ENCODE measurements at regions not wholly inside any gene's neighbourhood (a gene's known extent, or its start where the extent isn't known, plus 50 kb on each side); places are given as distances from the start of the nearest gene placed in this dataset.
"Not testable (repeated sequence)": the region's sequence is repeated elsewhere in the genome, so short reads cannot be mapped to it uniquely, and the experiment has no call there.

GRCh38 chr3:194866236-194866635 is 180.6 kb downstream of the FAM43A start:
- DNase-seq, result no peak

GRCh38 chr3:194867270-194867983 is 181.7 kb downstream of the FAM43A start:
- DNase-seq, result no peak

- no peak for DNase-seq
Observed at GRCh38 chr3:194868831-194869230, 183.1 kb downstream of the FAM43A start.

GRCh38 chr3:194869482-194870169 is 183.9 kb downstream of the FAM43A start:
- no peak for DNase-seq

GRCh38 chr3:194870394-194871110 is 184.9 kb downstream of the FAM43A start:
- DNase-seq, result no peak

- DNase-seq, result no peak
Observed at GRCh38 chr3:194871143-194871863, 185.6 kb downstream of the FAM43A start.

GRCh38 chr3:194871864-194872668 is 186.4 kb downstream of the FAM43A start:
- no peak for DNase-seq

- no peak for DNase-seq
Observed at GRCh38 chr3:194872669-194872977, 186.9 kb downstream of the FAM43A start.

GRCh38 chr3:194873474-194873873 is 187.8 kb downstream of the FAM43A start:
- DNase-seq, result not testable (repeated sequence)

GRCh38 chr3:194874206-194874605 is 188.5 kb downstream of the FAM43A start:
- DNase-seq, result no peak

GRCh38 chr3:194874783-194875182 is 189.1 kb downstream of the FAM43A start:
- DNase-seq, result no peak

GRCh38 chr3:194875581-194876402 is 190.1 kb downstream of the FAM43A start:
- no peak for DNase-seq

GRCh38 chr3:194876403-194877095 is 190.9 kb downstream of the FAM43A start:
- no peak for DNase-seq

GRCh38 chr3:194877291-194878119 is 191.8 kb downstream of the FAM43A start:
- peak; percentile 64 for DNase-seq

GRCh38 chr3:194879126-194879877 is 193.6 kb downstream of the FAM43A start:
- DNase-seq, result no peak

GRCh38 chr3:194879991-194880939 is 194.6 kb downstream of the FAM43A start:
- no peak for DNase-seq

All from muscle of arm (tissue), 1 donor.